ENCODE measurements at regions not wholly inside any gene's neighbourhood (a gene's known extent, or its start where the extent isn't known, plus 50 kb on each side); places are given as distances from the start of the nearest gene placed in this dataset.
"Not testable (repeated sequence)": the region's sequence is repeated elsewhere in the genome, so short reads cannot be mapped to it uniquely, and the experiment has no call there.

GRCh38 chrX:69060631-69061408, 104.4 kb downstream of the PJA1 start:
- no peak for DNase-seq

DNA sequence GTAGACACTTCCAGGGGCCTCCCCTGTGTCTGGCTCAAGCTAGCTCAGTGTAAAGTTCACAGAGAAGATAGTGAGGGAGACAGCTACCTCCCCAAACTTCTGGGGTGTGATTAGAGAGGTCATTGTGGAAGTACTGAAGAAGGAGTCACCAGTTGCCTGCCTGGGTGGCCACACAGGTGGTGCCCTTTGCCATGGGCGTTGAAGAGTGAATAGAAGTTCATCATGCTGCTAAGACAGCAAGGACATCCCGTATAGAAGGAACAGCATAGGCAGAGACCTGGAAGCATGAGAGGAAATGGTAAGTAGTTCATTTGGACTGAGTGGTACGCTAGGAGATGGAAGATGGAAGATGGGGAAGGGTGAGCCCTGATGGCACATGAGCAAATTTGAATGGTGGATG, 110.1 kb downstream of the PJA1 start:
- no peak for DNase-seq

- DNase-seq, result not testable (repeated sequence)
Observed at GRCh38 chrX:69054497-69054896, 110.8 kb downstream of the PJA1 start.

GRCh38 chrX:69051901-69052300, 113.4 kb downstream of the PJA1 start:
- no peak for DNase-seq

GRCh38 chrX:69050051-69050765, 115.0 kb downstream of the PJA1 start:
- no peak for DNase-seq

DNA sequence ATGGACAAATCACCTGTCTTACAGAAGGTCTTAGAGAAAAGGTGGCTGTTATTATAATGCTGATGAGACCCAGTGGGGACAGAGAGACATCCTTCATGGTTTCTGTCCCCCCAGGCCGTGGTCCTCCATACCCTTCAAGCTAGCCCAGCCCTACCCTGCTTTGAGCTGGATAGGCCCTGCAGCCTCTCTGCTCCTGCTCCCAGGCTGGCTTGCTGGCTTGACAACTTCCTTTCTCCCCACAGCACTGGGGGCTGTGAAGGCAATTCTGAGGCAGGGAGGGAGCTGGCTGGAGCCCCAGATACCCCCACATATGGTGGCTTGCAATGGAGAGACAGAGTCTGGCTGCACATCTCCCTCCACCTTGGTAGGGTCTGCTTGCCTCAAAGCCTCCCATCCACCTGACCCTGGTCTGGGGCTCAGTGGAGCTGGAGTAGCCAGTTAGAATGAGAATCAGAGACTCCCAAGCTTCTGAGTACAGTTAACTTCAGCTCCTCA, 118.2 kb downstream of the PJA1 start:
- no peak for DNase-seq

- no peak for DNase-seq
Observed at GRCh38 chrX:69045616-69046345, 119.5 kb downstream of the PJA1 start.

DNA sequence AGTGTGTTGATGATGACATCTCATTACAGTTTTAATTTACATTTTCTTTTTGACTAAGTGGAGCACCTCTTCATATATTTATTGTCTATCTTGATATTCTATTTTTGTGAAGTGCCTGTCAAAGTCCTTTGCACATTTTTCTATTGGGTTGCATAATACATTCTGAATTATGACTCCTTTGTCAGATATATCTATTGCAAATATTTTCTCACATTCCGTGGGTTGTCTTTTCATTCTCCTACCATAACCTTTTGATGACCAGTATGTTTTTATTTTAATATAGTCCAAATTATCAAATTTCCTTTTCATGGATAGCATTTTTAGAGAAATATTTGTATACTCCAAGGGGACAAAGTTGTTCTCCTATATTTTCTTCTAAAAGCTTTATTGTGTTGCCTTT, 126.4 kb downstream of the PJA1 start:
- no peak for DNase-seq

DNA sequence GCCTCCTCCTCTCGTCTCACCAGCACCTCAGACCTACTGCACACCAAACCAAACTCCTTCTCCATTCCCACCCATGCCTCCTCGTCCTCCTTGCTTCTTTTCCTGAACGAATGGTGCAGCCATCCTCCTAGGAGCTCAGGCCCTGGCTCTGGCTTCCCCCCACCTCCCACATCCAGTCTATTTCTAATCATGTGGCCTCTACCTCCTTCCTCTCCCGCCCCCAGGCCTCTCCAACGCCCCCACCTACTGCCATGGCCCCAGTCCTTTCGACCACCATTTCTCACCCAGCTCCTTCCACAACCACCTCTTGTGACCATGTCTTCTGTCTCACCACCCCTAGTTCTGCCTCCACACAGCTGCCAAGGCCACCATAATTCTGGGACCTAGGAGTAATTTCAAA, 127.1 kb downstream of the PJA1 start:
- DNase-seq, result no peak

DNA sequence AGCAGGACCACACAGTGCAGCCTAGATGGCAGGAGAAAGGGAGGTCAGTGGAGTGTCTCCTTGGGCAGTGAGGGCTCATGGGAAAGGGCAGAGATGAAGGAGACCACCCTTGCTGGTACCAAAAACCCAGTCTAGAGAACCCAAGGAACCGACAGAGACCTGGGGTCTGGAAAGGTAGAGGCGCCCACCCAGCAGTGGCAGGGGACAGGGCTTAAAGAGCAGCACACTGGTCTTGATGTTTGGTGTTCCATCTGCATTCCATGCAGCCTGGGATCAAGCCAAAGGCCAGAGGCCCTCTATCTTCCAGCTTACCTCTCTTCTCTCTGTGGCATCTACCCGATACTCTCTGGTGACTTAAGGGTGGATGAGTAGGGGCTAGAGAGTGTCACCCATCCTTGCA, 127.5 kb downstream of the PJA1 start:
- no peak for DNase-seq

GRCh38 chrX:69036674-69037573, 128.3 kb downstream of the PJA1 start:
- DNase-seq, result no peak

- DNase-seq, result no peak
Observed at GRCh38 chrX:69034451-69034850, 130.8 kb downstream of the PJA1 start.

DNA sequence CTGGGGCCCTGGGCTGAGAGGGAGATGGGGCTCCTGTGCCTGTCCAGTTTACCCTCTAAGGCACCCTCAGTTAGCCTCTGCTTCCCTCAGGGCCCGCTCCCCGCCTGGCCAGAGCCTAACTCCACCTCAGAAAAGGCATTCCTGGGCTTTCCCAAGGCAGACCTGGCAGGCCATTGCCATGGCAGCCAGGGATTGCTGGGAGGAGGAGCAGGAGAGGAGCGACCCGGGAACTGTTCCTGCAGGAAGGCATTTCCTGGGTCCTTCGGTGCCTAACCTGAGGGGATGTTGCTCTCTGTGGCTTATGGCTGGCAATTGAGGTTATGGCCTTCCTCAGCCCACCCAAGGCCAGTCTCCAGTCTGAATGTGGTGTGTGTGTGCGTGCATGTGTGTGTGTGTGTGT, 131.3 kb downstream of the PJA1 start:
- no peak for DNase-seq

DNA sequence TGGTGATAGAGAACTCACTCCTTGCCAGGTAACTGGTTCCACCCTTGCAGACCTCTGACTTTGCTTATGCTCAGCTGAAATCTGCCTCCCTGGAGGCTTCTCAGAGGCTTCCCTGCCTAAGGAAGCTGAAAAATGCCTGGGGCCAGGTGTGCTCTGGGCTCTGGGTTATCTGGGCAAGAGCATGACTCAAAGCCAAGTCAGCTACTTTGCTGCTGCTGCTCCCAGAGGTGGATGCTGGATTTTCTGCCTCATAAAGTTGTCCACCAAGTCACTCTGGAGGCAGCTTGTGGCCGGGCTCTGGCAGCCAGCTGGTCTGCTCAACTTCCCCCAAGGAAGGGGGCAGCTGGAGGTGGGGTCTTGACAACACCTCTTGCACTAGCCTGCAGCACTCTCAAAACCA, 132.7 kb downstream of the PJA1 start:
- no peak for DNase-seq

DNA sequence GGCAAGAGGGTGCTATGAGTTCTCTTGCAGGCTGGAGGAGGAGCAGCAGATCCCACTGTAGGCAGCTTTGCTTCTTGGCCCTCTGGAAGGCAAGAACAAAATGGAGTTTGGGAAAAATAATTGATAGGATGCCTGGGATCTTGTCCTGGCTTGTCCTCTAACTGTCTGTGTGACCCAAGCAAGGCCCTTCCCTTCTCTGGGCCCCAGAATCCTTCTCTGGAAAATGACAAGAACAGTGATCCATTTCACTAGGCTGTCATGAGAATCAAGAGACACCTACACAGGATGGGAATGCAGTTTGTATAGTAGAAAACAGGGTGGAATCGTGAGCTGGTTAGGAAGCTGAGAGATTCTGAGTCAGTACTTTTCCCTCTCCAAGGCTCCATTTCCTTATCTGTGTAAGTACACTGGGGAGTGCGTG, 133.3 kb downstream of the PJA1 start:
- no peak for DNase-seq

DNA sequence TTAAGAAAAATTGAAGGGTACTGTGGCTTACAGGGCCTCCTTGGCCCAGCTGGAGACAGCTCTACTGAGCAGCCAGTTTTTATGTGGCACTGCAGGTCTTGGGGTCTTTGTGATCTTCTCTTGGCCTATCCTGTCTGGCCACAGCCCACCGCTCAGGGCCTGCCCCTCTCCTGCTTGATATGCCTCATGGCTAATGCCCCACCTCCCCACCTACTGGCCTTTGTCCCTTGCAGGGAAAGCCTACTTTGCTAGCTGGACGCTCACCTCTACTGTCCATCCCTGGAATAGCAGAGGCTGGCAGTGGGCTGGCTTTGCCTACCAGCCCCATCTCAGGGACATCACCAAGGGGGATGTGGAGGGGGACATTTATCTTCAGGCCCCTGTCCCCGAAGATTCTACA, 134.1 kb downstream of the PJA1 start:
- DNase-seq, result no peak

DNA sequence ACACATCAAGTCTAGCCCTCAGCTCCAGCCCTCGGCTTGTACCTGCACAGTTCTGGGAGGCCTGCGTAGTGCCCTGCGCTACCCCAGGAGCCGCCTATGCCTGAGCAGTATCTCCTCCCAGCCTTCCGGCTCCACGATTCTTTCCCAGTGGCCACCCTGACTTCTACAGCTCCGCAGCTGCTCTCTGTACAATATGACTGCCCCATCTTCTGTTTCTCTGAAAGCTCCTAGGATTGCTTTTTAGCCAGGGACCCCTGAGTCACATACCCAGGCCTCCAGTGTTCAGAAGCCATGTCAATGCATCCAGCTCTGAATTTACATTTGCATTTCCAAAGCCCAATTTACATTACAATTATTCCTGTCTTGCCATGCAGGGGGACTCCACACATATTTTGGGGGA, 135.5 kb downstream of the PJA1 start:
- no peak for DNase-seq

DNA sequence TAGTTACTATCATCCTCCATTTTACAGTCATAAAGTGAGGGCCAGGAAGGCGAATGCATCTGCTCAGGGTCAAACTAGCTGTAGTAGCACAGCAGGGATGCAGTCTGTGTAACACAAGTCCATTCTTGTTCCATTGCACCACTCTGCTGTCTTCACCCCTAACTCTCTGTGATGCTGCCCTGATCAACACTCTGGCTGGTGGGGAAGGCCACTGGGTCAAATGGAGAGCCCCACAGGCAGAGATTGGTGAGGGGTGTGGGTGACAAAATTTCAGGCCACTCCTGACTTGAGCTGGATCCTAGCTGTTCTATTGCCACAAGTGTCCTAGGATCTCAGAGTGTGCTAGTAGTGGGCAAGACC, 136.5 kb downstream of the PJA1 start:
- no peak for DNase-seq

DNA sequence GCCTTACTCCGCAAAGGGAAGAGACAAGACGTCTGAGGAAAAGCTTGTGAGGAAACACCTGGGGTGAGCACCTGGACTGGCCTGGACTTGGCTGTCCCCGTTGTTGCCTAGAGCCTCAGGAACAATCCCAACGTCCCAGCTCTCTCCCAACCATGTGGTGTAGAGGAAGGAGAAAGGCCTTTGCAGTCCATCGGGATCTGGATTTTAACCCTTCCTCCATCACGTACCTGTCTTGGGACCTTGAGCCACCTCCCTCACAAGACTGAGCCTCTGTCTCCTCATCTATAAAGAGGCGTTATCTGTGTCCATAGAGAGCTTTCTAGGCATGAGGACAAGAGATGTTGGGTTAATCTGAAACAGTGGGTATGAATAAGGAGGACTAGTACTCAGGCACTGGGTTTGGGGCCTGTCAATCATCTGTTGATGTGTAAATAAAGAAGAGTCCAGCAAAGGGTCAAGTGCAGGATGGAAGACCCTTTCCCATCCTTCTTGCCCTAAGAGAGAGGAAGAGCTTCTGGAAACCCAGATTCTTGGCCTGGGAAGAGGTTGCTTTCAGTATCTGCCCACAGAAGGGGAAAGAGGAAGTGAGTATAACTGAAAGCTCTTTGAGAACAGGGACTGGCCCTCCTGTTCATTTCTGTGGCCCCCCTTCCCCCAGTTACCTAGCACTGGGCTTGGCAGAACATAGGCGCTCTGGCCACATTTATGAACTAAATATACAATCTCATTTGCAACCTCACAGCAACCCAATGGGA, 137.1 kb downstream of the PJA1 start:
- no peak for DNase-seq

- DNase-seq, result no peak
Observed at GRCh38 chrX:69027181-69028005, 137.9 kb downstream of the PJA1 start.

DNA sequence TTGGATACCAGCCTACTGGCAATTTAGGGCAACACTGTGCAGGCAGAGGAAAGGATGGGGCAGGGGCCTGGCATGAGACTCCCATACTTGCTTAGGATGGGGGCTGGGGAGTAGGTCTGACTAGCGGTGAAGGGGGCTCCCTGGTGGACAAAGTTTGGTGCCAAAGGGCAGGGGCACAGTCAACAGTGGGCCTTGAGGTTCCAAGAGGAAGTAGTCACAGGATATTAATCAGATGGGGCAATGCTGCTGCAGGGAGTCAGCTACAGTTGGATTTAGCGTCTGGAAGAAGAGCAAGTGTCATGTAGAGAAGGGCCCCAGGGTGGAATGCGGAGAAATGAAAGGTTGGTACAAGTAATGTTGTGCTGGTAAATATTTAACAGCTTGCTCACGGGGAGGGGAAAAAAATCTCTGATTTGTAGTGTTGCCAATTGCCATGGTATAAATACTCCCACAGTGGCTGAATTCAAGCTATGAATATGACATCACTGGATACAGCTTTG, 139.4 kb downstream of the PJA1 start:
- no peak for DNase-seq

Data from NCI-H345 (cell line).